Ammon's horn (tissue), 1 donor: ENCODE measurements at regions not wholly inside any gene's neighbourhood (a gene's known extent, or its start where the extent isn't known, plus 50 kb on each side); places are given as distances from the start of the nearest gene placed in this dataset.
"Not testable (repeated sequence)": the region's sequence is repeated elsewhere in the genome, so short reads cannot be mapped to it uniquely, and the experiment has no call there.

Experiments used
- DNase-seq: peaks from one replicate; pipeline ENCODE4 v3.0.0-alpha.2; 2016; ENCODE audit warnings: low spot score

- not testable (repeated sequence) for DNase-seq
These were observed 70.2 kb downstream of the ZNF726 start for GRCh38 chr19:23984911-23985310.

- DNase-seq, result no peak
These were observed 71.9 kb downstream of the ZNF726 start for GRCh38 chr19:23986623-23987022.

- DNase-seq, result no peak
These were observed 76.5 kb downstream of the ZNF726 start for GRCh38 chr19:23991170-23991569.

GRCh38 chr19:23992348-23992747 is 77.7 kb downstream of the ZNF726 start:
- no peak for DNase-seq

GRCh38 chr19:23993440-23993839 is 78.8 kb downstream of the ZNF726 start:
- no peak for DNase-seq

- no peak for DNase-seq
These were observed 81.9 kb downstream of the ZNF726 start for GRCh38 chr19:23996549-23996948.

- no peak for DNase-seq
These were observed 83.9 kb downstream of the ZNF726 start for GRCh38 chr19:23998568-23998967.

GRCh38 chr19:23999821-24000610 is 85.3 kb downstream of the ZNF726 start:
- DNase-seq, result no peak

GRCh38 chr19:24000656-24001055 is 86.0 kb downstream of the ZNF726 start:
- DNase-seq, result no peak

- DNase-seq, result no peak
These were observed 84.6 kb upstream of the ZNF254 start for GRCh38 chr19:24002256-24002945.

- no peak for DNase-seq
These were observed 83.5 kb upstream of the ZNF254 start for GRCh38 chr19:24003537-24003936.

- DNase-seq, result no peak
These were observed 82.8 kb upstream of the ZNF254 start for GRCh38 chr19:24004166-24004565.

GRCh38 chr19:24029941-24030636 is 56.9 kb upstream of the ZNF254 start:
- DNase-seq, result no peak

- DNase-seq, result no peak
These were observed 54.3 kb upstream of the ZNF254 start for GRCh38 chr19:24032651-24033050.

GRCh38 chr19:24033301-24033962 is 53.6 kb upstream of the ZNF254 start:
- DNase-seq, result peak; percentile 97

- DNase-seq, result peak; percentile 49
These were observed 53.0 kb upstream of the ZNF254 start for GRCh38 chr19:24033963-24034342.

GRCh38 chr19:24035261-24035880 is 51.6 kb upstream of the ZNF254 start:
- not testable (repeated sequence) for DNase-seq
